Small intestine (tissue), 7 donors: ENCODE measurements at regions not wholly inside any gene's neighbourhood (a gene's known extent, or its start where the extent isn't known, plus 50 kb on each side); places are given as distances from the start of the nearest gene placed in this dataset.

ENCODE experiments used
- DNase-seq, 2 donors: peaks; one replicate each; pipeline versions ENCODE4 v3.0.0 to v3.0.0-alpha.2; 2013
- FAIRE-seq: peaks from 2 replicates; lab custom pipeline; 2012; peaks lifted over from hg19 to GRCh38; lab: Jason Lieb, UNC
- H3K27ac ChIP-seq, 3 donors: one replicate each; pipeline ENCODE4 v1.5.1; 2013; ENCODE audit warnings: low read length in 2 of 3, mild to moderate bottlenecking in 2 of 3, control low read depth in 1 of 3, inconsistent platforms in 1 of 3, low read depth in 1 of 3, moderate library complexity in 1 of 3
- H3K27me3 ChIP-seq, 3 donors: one replicate each; pipeline ENCODE4 v1.6.1; 2013; ENCODE audit warnings: low read length in 3 of 3, inconsistent platforms in 1 of 3; ENCODE audit not compliant: control insufficient read depth in 3 of 3, insufficient read depth in 3 of 3
- H3K36me3 ChIP-seq, 3 donors: one replicate each; pipeline ENCODE4 v1.6.1; 2013; ENCODE audit warnings: low read length in 3 of 3, inconsistent platforms in 1 of 3, low read depth in 1 of 3, mild to moderate bottlenecking in 1 of 3, moderate library complexity in 1 of 3; ENCODE audit not compliant: control insufficient read depth in 3 of 3, insufficient read depth in 2 of 3
- H3K4me1 ChIP-seq, 3 donors: one replicate each; pipeline ENCODE4 v1.6.1; 2013; ENCODE audit warnings: low read length in 2 of 3, inconsistent platforms in 1 of 3, low read depth in 1 of 3, mild to moderate bottlenecking in 1 of 3, moderate library complexity in 1 of 3; ENCODE audit not compliant: control insufficient read depth in 3 of 3, insufficient read depth in 2 of 3
- H3K4me3 ChIP-seq, 3 donors: one replicate each; pipeline ENCODE4 v1.5.1; 2013; ENCODE audit warnings: low read length in 3 of 3, control low read depth in 1 of 3, inconsistent platforms in 1 of 3, low read depth in 1 of 3, mild to moderate bottlenecking in 1 of 3, moderate library complexity in 1 of 3
- H3K9me3 ChIP-seq, 2 donors: one replicate each; pipeline ENCODE4 v1.6.1; 2013; ENCODE audit warnings: low read depth in 1 of 2, low read length in 1 of 2; ENCODE audit not compliant: control insufficient read depth in 2 of 2, insufficient read depth in 1 of 2
- WGBS, 3 donors: extraction: QIAGEN DNeasy Blood & Tissue Kit; methylation state at CpG; one replicate each; pipeline ENCODE4 v1.1.7; 2013; 5-methylcytosine and 5-hydroxymethylcytosine counted together
- donor health status: healthy with polysubstance abuse.
- donor health status: control.
- donor health status: control.
- donor health status: Bipolar disorder and iron deficiency.
- donor health status: healthy.

- no peak overlapping the region for H3K4me3 ChIP-seq
- peaks cover 0 to 5% (median 0%) of the 10 kb centered on the region in 3 donors for H3K36me3 ChIP-seq
- DNase-seq (no peak), FAIRE-seq (no peak)
- no peak overlapping the region for H3K27ac ChIP-seq
- no peaks in the 10 kb centered on the region for H3K4me1 ChIP-seq
- 80 to 86% (median 86%) methylated on average over 11 of the region's 11 CpGs for WGBS, 3 donors
- H3K27me3 ChIP-seq = no peaks in the 10 kb centered on the region
- peaks cover 2 to 70% of the 10 kb centered on the region in 2 donors for H3K9me3 ChIP-seq
Measured at GRCh38 chr19:27773318-27774094, 1439.4 kb downstream of the UQCRFS1 start.

GRCh38 chr19:27772059-27772458, 1440.9 kb downstream of the UQCRFS1 start:
- H3K4me3 ChIP-seq = no peak overlapping the region
- no peak overlapping the region for H3K27ac ChIP-seq
- H3K27me3 ChIP-seq = no peaks in the 10 kb centered on the region
- DNase-seq = no peak
- H3K9me3 ChIP-seq = peaks cover 2 to 81% of the 10 kb centered on the region in 2 donors
- H3K36me3 ChIP-seq = peaks cover 0 to 3% (median 0%) of the 10 kb centered on the region in 3 donors
- WGBS, 3 donors = 91 to 97% (median 95%) methylated on average over 6 of the region's 6 CpGs
- no peak for FAIRE-seq
- H3K4me1 ChIP-seq = no peaks in the 10 kb centered on the region

DNA sequence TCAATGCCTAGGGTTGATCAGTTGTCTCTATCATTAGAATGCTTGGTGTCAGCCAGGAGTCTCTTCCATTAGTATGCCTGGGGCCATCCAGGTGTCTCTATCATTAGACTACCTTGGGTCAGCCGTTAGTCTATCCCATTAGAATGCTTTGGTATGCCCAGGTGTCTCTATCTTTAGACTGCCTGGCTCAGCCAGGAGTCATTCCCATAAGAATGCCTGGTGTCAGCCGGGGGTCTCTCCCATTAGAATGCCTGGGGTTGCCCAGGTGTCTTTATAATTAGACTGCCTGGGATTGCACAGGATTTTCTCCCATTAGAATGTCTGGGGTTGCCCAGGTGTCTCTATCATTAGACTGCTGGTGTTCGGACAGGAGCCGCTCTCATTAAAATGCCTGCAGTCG, 1442.9 kb downstream of the UQCRFS1 start:
- Histone ChIP-seq H3K4me3 (no peak overlapping the region), H3K9me3 (peaks cover 2 to 92% of the 10 kb centered on the region in 2 donors), H3K4me1 (no peaks in the 10 kb centered on the region), H3K27ac (no peak overlapping the region), H3K27me3 (no peaks in the 10 kb centered on the region), H3K36me3 (peaks cover 0 to 3% (median 0%) of the 10 kb centered on the region in 3 donors)
- FAIRE-seq (no peak), DNase-seq (no peak)
- 91 to 93% (median 93%) methylated on average over 5 of the region's 5 CpGs for WGBS, 3 donors

DNA sequence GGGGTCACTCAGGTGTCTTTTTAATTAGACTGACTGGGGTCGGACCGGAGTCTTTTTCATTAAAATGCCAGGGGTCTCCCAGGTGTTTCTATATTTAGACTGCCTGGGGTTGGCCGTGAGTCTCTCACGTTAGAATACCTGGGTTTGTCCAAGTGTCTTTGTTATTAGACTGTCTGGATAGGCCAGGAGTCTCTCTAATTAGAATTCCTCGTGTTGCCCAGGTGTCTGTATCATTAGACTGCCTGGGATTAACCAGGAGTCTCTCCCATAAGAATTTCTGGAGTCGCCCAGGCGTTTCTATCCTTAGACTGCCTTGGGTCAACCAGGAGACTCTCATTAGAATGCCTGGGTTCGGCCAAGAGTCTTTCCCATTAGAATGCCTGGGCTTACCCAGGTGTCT, 1445.7 kb downstream of the UQCRFS1 start:
- FAIRE-seq = no peak
- WGBS, 3 donors = 80 to 91% (median 90%) methylated on average over 8 of the region's 8 CpGs
- Histone ChIP-seq H3K36me3 (no peaks in the 10 kb centered on the region), H3K4me3 (no peak overlapping the region), H3K27me3 (no peaks in the 10 kb centered on the region), H3K4me1 (no peaks in the 10 kb centered on the region), H3K9me3 (peaks cover 3 to 91% of the 10 kb centered on the region in 2 donors), H3K27ac (no peak overlapping the region)
- no peak for DNase-seq

GRCh38 chr19:27765912-27766725, 1446.8 kb downstream of the UQCRFS1 start:
- no peak for DNase-seq
- Histone ChIP-seq H3K27ac (no peak overlapping the region), H3K4me3 (no peak overlapping the region), H3K36me3 (no peaks in the 10 kb centered on the region), H3K4me1 (no peaks in the 10 kb centered on the region), H3K27me3 (no peaks in the 10 kb centered on the region), H3K9me3 (peaks cover 3 to 93% of the 10 kb centered on the region in 2 donors)
- 89% methylated on average over 12 of the region's 12 CpGs for WGBS, 3 donors
- FAIRE-seq = no peak

DNA sequence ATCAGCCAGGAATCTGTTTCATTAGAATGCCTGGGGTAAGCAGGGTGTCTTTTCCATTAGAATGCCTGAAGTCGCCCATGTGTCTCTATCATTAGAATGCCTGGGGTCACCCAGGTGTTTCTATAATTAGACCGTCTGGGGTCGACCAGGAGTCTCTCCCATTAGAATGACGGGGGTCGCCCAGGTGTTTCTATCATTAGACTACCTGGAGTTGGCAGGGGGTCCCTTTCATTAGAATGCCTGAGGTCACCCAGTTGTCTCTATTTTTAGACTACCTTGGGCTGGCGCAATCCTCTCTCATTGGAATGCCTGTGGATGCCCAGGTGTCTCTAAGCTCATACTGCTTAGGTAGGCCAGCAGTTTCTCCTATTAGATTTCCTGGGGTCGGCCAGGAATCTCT, 1447.6 kb downstream of the UQCRFS1 start:
- DNase-seq = no peak
- Histone ChIP-seq H3K4me3 (no peak overlapping the region), H3K27ac (no peak overlapping the region), H3K36me3 (no peaks in the 10 kb centered on the region), H3K4me1 (no peaks in the 10 kb centered on the region), H3K9me3 (peaks cover 3 to 91% of the 10 kb centered on the region in 2 donors), H3K27me3 (no peaks in the 10 kb centered on the region)
- 74 to 88% (median 87%) methylated on average over 7 of the region's 7 CpGs for WGBS, 3 donors
- no peak for FAIRE-seq

- peaks cover 3 to 91% of the 10 kb centered on the region in 2 donors for H3K9me3 ChIP-seq
- FAIRE-seq (no peak), DNase-seq (no peak)
- H3K4me1 ChIP-seq = no peaks in the 10 kb centered on the region
- no peaks in the 10 kb centered on the region for H3K27me3 ChIP-seq
- no peaks in the 10 kb centered on the region for H3K36me3 ChIP-seq
- H3K27ac ChIP-seq = no peak overlapping the region
- 88 to 91% (median 90%) methylated on average over 5 of the region's 5 CpGs for WGBS, 3 donors
- H3K4me3 ChIP-seq = no peak overlapping the region
Measured at GRCh38 chr19:27764186-27764804, 1448.7 kb downstream of the UQCRFS1 start.

- Histone ChIP-seq H3K4me1 (no peaks in the 10 kb centered on the region), H3K27me3 (no peaks in the 10 kb centered on the region), H3K4me3 (no peak overlapping the region), H3K27ac (no peak overlapping the region), H3K9me3 (peaks cover 3 to 91% of the 10 kb centered on the region in 2 donors), H3K36me3 (no peaks in the 10 kb centered on the region)
- DNase-seq (no peak), FAIRE-seq (no peak)
- WGBS, 3 donors = 77 to 81% (median 79%) methylated on average over 4 of the region's 4 CpGs
Measured at GRCh38 chr19:27762933-27763332, 1450.0 kb downstream of the UQCRFS1 start.
